ENCODE measurements at regions not wholly inside any gene's neighbourhood (a gene's known extent, or its start where the extent isn't known, plus 50 kb on each side); places are given as distances from the start of the nearest gene placed in this dataset.

GRCh38 chr12:67151886-67152285 lies 117.3 kb upstream of the CAND1 start:
- DNase-seq (ENCODE audit: low spot score), result no peak

- DNase-seq (ENCODE audit: low spot score), result no peak
Measured at GRCh38 chr12:67152451-67152850, 116.7 kb upstream of the CAND1 start.

GRCh38 chr12:67154901-67155300 lies 114.3 kb upstream of the CAND1 start:
- no peak for DNase-seq (ENCODE audit: low spot score)

GRCh38 chr12:67155863-67156262 lies 113.3 kb upstream of the CAND1 start:
- no peak for DNase-seq (ENCODE audit: low spot score)

- DNase-seq (ENCODE audit: low spot score), result peak; percentile 18
Measured at GRCh38 chr12:67161322-67161918, 107.7 kb upstream of the CAND1 start.

- DNase-seq (ENCODE audit: low spot score), result no peak
Measured at GRCh38 chr12:67173258-67173657, 95.9 kb upstream of the CAND1 start.

GRCh38 chr12:67182551-67182950 lies 86.6 kb upstream of the CAND1 start:
- no peak for DNase-seq (ENCODE audit: low spot score)

- DNase-seq (ENCODE audit: low spot score), result peak; percentile 10
Measured at GRCh38 chr12:67193704-67194103, 75.5 kb upstream of the CAND1 start.

GRCh38 chr12:67200386-67200785 lies 68.8 kb upstream of the CAND1 start:
- no peak for DNase-seq (ENCODE audit: low spot score)

- DNase-seq (ENCODE audit: low spot score), result no peak
Measured at GRCh38 chr12:67202011-67202677, 67.0 kb upstream of the CAND1 start.

GRCh38 chr12:67202678-67203012 lies 66.5 kb upstream of the CAND1 start:
- DNase-seq (ENCODE audit: low spot score), result no peak

GRCh38 chr12:67208281-67209067 lies 60.7 kb upstream of the CAND1 start:
- DNase-seq (ENCODE audit: low spot score), result no peak

- DNase-seq (ENCODE audit: low spot score), result no peak
Measured at GRCh38 chr12:67211029-67211428, 58.1 kb upstream of the CAND1 start.

GRCh38 chr12:67211494-67211893 lies 57.7 kb upstream of the CAND1 start:
- DNase-seq (ENCODE audit: low spot score), result no peak

GRCh38 chr12:67217647-67218046 lies 51.5 kb upstream of the CAND1 start:
- DNase-seq (ENCODE audit: low spot score), result no peak

All from HuH-7 (cell line).